Ascending aorta (tissue), 2 donors: ENCODE measurements at regions not wholly inside any gene's neighbourhood (a gene's known extent, or its start where the extent isn't known, plus 50 kb on each side); places are given as distances from the start of the nearest gene placed in this dataset.

Source experiments
- DNase-seq, 2 donors: peaks; one replicate each; pipeline ENCODE4 v3.0.0-alpha.2; 2019; ENCODE audit warnings: low spot score in 2 of 2
- H3K27ac ChIP-seq, 2 donors: fragments of 200-600 bp; sonication (generic); one replicate each; pipeline ENCODE4 v1.5.1; 2016 to 2017; ENCODE audit warnings: mild to moderate bottlenecking in 1 of 2
- H3K27me3 ChIP-seq: fragments of 200-600 bp; sonication (generic); one replicate; pipeline ENCODE4 v1.5.1; 2017
- H3K36me3 ChIP-seq, 2 donors: fragments of 200-600 bp; sonication (generic); one replicate each; pipeline ENCODE4 v1.5.1; 2016
- H3K4me1 ChIP-seq, 2 donors: fragments of 200-600 bp; sonication (generic); one replicate each; pipeline ENCODE4 v1.5.1; 2016 to 2017; ENCODE audit warnings: mild to moderate bottlenecking in 1 of 2
- H3K4me3 ChIP-seq, 2 donors: fragments of 200-600 bp; sonication (generic); one replicate each; pipeline ENCODE4 v1.5.1; 2016 to 2017; ENCODE audit warnings: mild to moderate bottlenecking in 1 of 2
- H3K9me3 ChIP-seq, 2 donors: fragments of 200-600 bp; sonication (generic); one replicate each; pipeline ENCODE4 v1.5.1; 2016
- intact Hi-C: fragments of 100-400 bp; cut with DNase I; formaldehyde crosslinking; loops from one replicate; pipeline ENCODE4 v1.15.1; 2023
- TF ChIP-seq, protein P1 (sequence below), 3 experiments: fragments of 200-600 bp in 2 of 3; fragments of 450-650 bp in 1 of 3; sonication (generic) in 2 of 3; IDR thresholded peaks; one replicate each; pipeline ENCODE4 v1.5.1; 2016 to 2019; ENCODE audit warnings: antibody characterized with exemption in 3 of 3, mild to moderate bottlenecking in 1 of 3, moderate library complexity in 1 of 3

DNA sequence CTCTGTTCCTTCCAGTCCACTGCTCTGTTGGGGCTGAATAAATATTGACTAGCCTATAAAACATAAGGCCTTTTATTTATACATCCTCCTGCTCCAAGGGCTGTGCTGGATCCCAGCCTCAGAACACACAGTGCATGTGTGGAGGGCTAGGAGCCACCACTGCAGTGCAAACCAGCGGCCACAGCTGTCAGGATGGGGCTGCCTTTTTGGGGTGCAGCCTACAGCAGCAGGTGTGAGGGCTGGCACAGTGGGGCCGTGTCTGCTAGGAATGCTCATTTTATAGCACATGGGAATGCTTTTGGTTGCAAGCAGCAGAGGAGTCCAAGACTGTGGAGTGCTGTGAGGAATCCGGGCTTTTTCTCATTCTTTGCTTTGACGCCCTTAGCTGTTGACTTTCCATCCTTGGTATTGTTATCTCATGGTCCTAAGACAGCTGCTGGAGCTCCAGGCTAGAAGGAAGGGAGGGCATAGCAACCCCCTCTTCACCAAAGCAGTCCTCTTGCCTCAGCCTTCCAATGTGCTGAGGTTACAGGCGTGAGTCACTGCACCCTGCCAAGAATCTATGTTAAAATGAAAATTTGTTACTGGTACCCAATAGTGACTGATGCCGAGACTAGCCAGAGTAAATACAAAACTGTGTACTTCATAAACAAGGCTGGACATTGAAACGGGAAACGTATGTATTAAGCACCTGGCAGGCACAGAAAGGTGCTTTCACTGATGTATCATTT lies 334.3 kb upstream of the GATB start:
- TF ChIP-seq, protein P1, sequence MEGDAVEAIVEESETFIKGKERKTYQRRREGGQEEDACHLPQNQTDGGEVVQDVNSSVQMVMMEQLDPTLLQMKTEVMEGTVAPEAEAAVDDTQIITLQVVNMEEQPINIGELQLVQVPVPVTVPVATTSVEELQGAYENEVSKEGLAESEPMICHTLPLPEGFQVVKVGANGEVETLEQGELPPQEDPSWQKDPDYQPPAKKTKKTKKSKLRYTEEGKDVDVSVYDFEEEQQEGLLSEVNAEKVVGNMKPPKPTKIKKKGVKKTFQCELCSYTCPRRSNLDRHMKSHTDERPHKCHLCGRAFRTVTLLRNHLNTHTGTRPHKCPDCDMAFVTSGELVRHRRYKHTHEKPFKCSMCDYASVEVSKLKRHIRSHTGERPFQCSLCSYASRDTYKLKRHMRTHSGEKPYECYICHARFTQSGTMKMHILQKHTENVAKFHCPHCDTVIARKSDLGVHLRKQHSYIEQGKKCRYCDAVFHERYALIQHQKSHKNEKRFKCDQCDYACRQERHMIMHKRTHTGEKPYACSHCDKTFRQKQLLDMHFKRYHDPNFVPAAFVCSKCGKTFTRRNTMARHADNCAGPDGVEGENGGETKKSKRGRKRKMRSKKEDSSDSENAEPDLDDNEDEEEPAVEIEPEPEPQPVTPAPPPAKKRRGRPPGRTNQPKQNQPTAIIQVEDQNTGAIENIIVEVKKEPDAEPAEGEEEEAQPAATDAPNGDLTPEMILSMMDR (IDR thresholded peaks at IDR 0.05), result no peak
- no peaks in the 10 kb centered on the region for H3K36me3 ChIP-seq
- no peak for DNase-seq
- no peaks in the 10 kb centered on the region for H3K9me3 ChIP-seq
- H3K4me1 ChIP-seq, result no peaks in the 10 kb centered on the region
- no peaks in the 10 kb centered on the region for H3K27me3 ChIP-seq
- no peak overlapping the region for H3K27ac ChIP-seq
- no peak overlapping the region for H3K4me3 ChIP-seq
- intact Hi-C loops, result no loop called here

DNA sequence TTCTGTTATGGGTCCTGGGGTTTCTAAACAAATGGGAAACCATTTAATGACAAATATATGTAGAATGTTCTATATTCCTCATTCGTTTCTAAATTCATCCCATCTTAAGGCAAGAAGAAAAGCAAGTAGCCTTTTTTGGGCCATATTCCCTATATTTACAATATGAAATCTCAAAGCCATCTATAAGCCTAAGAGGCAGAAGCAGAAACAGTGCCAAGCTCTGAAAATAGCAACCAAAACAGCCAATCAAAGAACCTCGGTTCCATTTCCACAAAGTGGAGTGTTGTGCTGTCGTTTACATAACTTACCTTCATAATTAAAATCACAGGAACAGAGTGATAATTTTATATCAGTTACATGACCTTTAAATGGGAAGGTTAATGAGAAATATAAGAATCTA lies 330.6 kb upstream of the GATB start:
- no peak for DNase-seq
- TF ChIP-seq, protein P1 (IDR thresholded peaks at IDR 0.05), result no peak

DNA sequence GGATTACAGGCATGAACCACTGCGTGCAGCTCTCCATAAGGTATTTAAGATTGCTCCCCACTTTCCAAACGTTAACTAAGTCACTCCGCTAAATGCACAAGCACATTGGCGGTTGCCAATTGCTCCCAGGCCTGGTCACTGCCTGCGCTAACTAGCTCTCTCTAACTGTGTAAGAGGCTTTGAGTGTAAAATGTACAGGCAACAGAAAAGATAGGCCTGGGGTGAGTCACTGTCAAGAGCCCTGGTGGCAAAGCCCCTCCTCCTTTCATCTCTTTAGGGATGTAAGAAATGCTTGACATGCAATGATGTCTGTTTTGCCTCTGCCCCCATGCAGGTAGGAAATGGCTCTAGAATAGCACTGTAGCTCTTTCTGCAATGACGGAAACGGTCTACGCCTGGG lies 329.7 kb upstream of the GATB start:
- TF ChIP-seq, protein P1 (IDR thresholded peaks at IDR 0.05), result no peak
- Histone ChIP-seq H3K36me3 (no peaks in the 10 kb centered on the region), H3K9me3 (no peaks in the 10 kb centered on the region), H3K4me3 (no peak overlapping the region), H3K4me1 (no peaks in the 10 kb centered on the region), H3K27ac (no peak overlapping the region), H3K27me3 (no peaks in the 10 kb centered on the region)
- intact Hi-C loops, result no loop called here
- no peak for DNase-seq

More for the DNA sequence above, 330.6 kb upstream of the GATB start:
- Histone ChIP-seq H3K27me3 (no peaks in the 10 kb centered on the region), H3K4me3 (no peak overlapping the region), H3K36me3 (no peaks in the 10 kb centered on the region), H3K4me1 (no peaks in the 10 kb centered on the region), H3K27ac (no peak overlapping the region), H3K9me3 (no peaks in the 10 kb centered on the region)
- intact Hi-C loops, result no loop called here

DNA sequence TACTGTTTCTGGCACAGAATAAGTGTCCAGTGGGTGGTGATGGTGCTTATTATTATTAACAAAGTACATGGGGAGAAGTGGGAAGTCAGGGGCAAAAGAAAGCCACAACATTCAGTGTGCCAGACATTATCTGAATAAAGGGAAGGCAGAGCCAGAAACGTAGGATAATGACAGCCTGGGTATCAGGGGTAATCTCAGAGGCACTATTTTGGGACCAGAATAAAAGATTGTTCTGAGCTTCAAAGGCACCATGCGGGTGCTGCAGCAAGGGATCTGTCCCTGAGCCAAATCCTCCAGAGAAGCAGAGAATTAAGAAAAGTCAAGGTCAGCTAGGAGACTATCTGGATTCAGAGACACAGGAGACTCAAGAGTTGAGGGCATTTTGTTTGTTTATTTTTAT lies 328.8 kb upstream of the GATB start:
- H3K27ac ChIP-seq, result no peak overlapping the region
- TF ChIP-seq, protein P1 (IDR thresholded peaks at IDR 0.05), result no peak
- intact Hi-C loops, result no loop called here
- DNase-seq, result no peak
- H3K9me3 ChIP-seq, result no peaks in the 10 kb centered on the region
- no peaks in the 10 kb centered on the region for H3K27me3 ChIP-seq
- H3K36me3 ChIP-seq, result no peaks in the 10 kb centered on the region
- no peaks in the 10 kb centered on the region for H3K4me1 ChIP-seq
- H3K4me3 ChIP-seq, result no peak overlapping the region

DNA sequence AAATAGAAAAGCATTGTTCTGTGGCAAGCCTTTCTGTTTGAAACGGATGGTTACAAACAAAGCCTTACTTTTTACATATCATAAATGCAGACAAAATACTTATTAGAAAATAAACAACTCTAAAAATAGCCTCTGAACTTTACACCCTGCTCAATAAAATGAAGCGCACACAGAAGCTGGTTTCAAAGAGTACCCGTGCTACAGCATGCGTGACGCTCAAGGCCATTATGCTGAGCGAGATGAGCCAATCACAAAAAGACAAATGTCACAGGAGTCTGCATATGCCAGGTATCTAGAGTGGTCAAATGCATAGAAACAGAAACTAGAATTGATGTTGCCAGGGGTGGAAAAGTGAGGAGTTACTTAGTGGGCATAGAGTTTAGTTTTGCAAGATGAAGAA lies 326.5 kb upstream of the GATB start:
- no peaks in the 10 kb centered on the region for H3K9me3 ChIP-seq
- no peaks in the 10 kb centered on the region for H3K27me3 ChIP-seq
- no peaks in the 10 kb centered on the region for H3K4me1 ChIP-seq
- no peak overlapping the region for H3K4me3 ChIP-seq
- no peaks in the 10 kb centered on the region for H3K36me3 ChIP-seq
- no peak for DNase-seq
- intact Hi-C loops, result no loop called here
- TF ChIP-seq, protein P1 (IDR thresholded peaks at IDR 0.05), result no peak
- H3K27ac ChIP-seq, result no peak overlapping the region

DNA sequence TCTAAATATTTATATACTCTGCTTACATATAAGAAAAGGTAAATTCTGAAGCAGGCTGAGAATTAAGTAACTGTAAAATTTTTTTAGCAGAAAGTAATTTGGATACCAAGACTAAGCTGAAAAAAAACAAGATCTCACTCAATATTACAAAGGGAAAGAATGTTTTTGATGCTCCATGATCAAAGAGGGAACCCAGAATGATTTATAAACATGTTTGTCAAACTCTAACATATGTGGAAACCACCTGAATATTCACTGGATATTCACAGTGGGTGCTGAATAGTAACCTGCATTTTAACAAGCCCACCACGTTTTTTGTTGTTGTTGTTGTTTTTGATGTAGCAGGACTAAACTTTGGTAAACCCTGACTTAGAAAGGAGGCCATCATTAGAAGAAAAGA lies 324.9 kb upstream of the GATB start:
- intact Hi-C loops, result no loop called here
- no peaks in the 10 kb centered on the region for H3K36me3 ChIP-seq
- no peaks in the 10 kb centered on the region for H3K27me3 ChIP-seq
- H3K4me3 ChIP-seq, result no peak overlapping the region
- H3K4me1 ChIP-seq, result no peaks in the 10 kb centered on the region
- TF ChIP-seq, protein P1 (IDR thresholded peaks at IDR 0.05), result no peak
- no peak for DNase-seq
- H3K9me3 ChIP-seq, result no peaks in the 10 kb centered on the region
- H3K27ac ChIP-seq, result no peak overlapping the region
